Activated T-cell treated with anti-CD3 and anti-CD28 coated beads, Interleukin-2, amount 50 U/mL, for 48 hours (primary cell): ENCODE measurements at regions not wholly inside any gene's neighbourhood (a gene's known extent, or its start where the extent isn't known, plus 50 kb on each side); places are given as distances from the start of the nearest gene placed in this dataset.
"Not testable (repeated sequence)": the region's sequence is repeated elsewhere in the genome, so short reads cannot be mapped to it uniquely, and the experiment has no call there.

Source experiments
- DNase-seq, 2 experiments: peaks; one replicate each; pipeline ENCODE4 v3.0.0-alpha.2; 2020

DNA sequence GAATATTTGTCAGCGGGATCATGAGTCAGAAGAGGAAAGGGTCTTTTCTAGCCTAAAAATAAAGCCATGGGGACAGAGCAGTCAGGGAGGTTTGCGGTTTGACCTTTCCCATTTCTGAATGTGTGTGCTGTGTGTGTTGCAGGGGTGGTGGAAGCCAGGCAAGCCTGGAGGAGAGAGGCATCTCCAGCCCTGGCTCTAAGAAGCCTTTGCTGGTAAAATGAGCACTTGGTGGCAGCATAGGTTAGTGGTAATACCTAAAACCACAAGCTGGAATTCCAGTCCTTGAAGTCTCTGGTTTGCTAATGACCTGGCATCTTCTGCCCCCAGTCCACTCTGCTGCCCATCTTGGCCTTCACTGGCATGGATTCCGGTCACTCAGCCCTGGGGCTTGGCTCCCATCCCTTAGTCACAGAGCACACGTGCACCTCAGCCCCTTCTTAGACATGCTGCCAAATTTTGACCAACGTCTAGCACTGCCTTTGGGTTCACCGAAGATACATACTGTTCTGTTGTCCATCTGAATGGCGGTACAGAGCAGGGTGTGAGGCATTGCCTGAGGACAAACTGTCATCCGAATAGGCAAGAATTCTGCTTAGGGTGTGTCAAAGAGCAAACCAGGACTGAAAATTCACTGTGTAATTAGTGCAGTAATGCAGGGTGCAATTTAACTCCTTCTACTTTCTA, 52.7 kb downstream of the KCNA5 start:
- no peak for DNase-seq

DNA sequence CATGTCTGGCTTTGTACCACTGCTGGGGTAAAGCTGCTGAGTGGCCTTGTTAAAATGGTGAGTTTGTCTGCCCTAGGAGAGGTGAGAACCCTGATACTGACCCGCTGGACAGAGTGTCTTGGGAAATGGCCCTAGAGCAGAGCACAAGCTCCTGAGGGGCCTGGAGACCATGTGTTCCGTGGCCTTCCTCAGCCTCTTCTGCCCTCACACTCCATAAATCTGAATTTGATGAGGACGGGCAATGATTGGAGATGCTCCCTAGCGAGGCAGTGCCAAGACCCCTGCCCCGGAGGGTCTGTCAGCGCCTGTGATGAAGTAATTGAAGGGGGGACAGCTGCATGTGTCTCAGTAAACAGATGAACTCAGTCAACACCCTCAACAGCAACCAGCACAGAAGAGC, 54.1 kb downstream of the KCNA5 start:
- no peak for DNase-seq

DNA sequence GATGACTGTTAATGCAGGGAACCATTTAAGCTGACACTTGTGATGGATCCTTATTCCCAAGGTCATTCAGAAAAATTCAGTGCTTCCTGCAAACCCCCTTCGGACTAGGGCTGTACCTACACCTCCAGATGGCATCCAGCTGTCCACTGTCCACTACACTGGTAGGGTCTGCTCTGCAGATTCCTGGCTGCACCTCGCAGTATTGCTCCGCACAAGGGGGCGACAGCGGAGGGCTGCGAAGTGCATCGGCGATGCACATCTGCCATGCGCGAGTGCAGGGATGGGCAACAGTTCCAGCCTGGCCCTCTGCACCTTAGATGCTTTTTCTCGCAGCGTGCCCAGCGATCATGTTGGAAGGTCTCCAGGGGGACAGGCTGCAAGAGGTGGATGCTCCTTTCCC, 55.5 kb downstream of the KCNA5 start:
- no peak for DNase-seq

DNA sequence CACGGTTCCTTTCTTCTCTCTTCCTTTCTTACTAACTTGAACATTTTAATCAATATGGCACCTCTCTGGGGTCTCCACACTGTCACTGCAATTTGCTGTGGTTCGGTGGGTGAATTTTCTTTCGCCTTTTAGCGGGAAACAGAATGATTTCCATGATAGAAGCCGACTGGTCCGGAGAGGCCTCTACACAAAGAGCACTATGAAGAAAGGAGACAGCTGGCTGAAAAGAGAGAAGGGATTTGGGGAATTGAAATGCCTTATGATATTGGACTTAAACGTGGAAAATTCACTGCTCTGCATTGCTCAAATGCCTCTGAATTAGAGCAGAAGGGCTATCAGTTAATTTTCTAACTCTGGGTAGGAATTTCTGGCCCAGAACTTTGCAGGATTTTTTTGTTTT, 55.9 kb downstream of the KCNA5 start:
- DNase-seq, result no peak

DNA sequence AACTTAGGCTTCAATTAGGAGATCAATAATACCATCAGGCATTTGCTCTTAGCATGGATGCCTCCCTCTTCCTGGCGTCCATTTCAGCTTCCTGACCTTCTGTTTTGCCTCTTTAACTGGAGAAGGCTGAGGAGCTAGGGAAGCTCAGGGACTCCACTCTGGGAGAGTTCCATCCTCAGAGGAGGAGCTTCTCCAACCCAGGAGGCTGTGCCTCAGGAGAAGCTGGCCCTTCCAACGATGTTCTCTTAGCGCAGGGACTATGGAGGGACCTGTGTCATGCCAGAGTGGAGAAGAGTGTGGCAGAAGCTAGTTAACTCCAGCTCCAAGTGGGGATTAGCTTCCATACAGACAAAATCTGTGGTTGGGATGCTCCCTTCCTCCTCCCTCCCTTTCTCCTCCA, 58.0 kb downstream of the KCNA5 start:
- DNase-seq, result no peak

DNA sequence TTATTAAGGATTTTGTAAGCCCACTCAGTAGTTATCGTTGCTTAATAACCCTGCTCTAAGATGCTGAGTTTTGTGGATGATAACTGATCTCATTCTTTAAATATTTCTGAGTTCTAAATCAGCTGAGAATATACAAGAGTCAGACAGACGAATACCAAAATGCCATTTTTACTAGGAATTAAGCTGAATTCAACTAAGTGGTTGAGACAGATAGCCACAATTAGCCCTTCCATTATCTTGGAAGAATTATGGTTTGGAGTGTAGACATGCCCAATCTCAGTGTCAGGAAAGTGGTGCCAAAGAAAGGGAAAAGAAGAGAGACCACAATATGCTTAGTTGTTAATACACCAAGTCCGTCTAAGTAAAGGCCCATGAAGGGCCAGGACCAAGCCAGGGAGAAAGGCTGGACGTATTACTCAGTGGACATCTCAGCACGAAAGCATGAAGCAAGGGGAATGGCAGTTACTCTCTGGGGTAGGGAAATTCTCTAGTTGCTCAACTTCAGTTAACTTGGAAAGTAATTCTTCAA, 58.6 kb downstream of the KCNA5 start:
- DNase-seq, result no peak

DNA sequence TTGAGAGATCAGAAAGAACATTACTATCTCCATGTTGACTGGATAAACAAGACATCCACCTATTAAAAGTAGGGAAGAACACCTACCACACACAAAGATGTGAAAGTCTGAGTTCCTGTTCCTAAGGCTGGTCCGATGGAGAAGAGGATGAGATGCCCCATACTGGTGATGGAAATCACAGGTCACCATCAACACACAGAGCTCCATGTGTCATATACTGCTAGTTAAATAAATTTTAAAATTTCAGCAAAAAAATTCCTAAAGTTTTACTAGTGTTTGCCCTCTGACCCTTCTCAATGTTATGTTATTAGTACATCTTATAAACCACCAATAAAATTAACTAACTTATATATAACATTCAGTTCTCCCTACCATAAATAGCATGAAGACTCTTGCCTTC, 59.1 kb downstream of the KCNA5 start:
- DNase-seq, result no peak

DNA sequence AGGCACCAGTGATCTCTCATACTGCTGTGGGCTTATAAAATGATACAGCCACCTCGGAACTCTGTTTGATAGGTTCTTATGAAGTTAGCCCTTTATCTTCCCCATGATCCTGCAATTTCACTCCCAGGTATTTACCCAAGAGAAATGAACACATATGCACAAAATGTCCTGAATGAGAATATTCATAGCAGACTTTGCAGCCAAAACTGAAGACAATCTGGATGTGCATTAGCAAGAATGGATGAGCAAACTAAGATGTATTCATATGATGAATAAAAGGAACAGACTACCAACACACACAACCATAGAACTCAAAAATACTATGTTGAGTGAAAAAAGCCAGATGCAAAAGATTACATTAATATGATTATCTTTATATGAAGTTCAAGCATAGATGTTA, 66.7 kb downstream of the KCNA5 start:
- DNase-seq, result no peak

DNA sequence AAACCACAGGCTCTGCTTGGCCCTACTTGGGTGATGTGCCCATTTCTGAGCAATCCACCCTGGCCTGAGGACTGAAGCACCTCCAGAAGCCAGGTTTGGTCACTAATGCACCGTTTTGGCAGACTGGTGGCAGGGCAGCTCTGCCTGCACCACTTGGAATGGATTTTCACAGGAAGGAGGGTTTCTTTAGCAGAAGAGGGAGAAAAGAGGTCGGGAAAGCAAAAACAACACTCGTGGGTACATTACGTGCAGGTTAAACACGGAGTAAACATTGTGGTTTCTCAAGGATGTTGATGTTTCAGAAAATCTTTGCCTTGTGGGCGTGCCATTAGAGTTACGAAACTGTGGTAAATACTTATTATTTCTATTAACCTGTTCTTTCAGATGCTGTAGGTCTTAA, 70.8 kb downstream of the KCNA5 start:
- DNase-seq, result no peak

DNA sequence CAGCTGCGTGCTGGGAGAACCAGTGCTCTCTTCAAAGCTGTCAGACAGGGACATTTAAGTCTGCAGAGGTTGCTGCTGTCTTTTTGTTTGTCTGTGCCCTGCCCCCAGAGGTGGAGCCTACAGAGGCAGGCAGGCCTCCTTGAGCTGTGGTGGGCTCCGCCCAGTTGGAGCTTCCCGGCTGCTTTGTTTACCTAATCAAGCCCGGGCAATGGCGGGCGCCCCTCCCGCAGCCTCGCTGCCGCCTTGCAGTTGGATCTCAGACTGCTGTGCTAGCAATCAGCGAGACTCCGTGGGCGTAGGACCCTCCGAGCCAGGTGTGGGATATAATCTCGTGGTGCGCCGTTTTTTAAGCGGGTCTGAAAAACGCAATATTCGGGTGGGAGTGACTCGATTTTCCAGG, 78.1 kb downstream of the KCNA5 start:
- not testable (repeated sequence) for DNase-seq

DNA sequence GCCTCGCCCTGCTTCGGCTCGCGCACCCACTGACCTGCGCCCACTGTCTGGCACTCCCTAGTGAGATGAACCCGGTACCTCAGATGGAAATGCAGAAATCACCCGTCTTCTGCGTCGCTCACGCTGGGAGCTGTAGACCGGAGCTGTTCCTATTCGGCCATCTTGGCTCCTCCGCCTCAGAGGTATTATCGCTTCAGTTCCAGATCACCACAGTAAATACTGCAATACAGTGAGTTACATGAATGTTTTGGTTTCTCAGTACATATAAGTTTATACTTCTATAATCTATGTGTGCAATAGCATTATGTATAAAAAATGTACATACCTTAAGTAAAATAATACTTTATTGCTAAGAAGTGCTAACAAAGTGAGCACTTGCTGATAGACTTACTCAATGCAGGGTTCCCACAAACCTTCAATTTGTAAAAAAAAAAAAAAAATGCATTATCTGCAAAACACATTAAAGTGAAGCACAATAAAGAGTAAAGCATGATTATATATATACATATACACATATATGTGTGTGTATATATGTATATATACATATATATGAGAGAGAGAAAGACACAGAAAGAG, 78.7 kb downstream of the KCNA5 start:
- not testable (repeated sequence) for DNase-seq

DNA sequence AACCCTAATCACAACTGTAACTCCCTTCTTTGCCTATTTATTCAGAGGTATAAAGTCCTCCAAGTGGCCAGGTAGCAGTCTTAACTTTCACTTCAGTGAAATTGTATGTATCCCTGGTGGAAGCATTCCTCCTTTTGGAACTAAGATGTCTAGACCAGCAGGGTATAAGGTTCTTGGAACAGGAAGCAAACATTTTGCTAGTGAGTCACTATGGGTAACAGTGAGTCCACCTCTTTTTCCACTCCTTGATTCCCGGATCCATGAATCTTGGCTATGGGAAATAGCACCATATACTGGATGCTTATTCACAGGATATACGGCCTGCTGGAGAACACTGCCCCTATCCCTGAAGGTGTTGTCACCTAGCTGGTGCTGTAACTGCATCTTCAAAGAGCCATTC, 80.2 kb downstream of the KCNA5 start:
- no peak for DNase-seq

DNA sequence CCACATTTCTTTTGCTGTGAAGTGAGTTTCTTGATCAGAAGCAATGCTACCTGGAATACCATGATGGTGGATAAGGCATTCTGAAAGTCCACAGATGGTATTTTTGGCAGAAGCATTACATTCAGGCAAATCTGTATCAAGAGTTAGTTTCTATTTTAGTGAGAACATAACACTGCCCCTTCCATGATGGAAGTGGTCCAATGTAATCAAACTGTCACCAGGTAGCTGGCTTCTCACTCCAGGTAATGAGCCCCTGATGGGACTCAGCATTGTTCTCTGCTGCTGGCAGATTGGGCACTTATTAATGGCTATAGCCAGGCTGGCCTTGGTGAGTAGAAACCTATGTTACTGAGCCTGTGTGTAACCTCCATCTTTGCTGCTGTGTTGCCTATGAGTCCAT, 80.7 kb downstream of the KCNA5 start:
- DNase-seq, result no peak

DNA sequence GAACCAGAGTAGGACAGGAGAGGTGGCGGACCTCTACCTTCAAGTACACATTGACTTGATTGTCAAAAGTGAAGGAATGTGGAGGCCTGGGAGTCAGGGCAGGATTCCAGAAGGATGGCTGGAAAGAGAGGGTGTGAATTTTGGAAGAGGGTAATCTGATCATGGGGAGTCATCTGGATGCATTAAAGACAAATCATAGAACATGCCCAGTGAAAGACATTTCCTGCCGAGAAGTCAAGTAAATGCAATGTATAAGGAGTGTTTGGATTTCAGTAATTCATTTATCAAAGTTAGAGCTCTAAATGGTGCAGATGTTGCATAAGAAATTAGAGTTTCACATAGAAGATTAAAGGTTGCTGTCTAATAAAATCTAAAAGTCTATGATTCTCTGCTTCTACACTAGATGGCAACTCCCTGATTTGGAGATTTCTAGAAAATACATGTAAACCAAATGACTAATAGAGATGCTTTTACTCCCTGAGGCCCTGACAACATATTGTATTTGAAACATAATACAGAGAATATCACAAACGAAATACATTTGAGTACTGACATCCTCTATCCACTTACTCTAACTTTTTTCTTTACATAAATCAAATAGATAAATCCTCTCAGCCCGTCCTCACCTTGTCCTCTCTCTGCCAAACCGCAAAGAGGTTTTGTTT, 91.3 kb downstream of the KCNA5 start:
- DNase-seq, result no peak

DNA sequence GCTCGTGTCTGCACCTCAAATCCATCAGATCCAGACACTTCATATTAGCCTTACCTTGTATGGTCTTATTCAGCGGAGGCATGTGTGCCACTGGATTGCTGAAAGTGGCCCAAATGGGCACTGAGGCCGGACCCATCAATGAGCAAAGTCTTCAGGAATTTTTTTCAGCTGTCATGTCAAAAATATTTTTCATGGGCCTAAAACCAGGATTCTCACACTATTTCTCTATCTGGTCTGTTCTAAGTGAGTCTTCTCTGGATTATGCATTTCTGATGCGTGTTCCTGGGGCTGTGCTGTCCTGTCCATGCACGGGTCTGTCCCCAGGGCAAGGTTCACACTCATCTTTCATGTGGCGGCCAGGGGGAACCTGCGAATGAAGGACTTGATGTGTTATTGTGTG, 94.6 kb downstream of the KCNA5 start:
- no peak for DNase-seq

DNA sequence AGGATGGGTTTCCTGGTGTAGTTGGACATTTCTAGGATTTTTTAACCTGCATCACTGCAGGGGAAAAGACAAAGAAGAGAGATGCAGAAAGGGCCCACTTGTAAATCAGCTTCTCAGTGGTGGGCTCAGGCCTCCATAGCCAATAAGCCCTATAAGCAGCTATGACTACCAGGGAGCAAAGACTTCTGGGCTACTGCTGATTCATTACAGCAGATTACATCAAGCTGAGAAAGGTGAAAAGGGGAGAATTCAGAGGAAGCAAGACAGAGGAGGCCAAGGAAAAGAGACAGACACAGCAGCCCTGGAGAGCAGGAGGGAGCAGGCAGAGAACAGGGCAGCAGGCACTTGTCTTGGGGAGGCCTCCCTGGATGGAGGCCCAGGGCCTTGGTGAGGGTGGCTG, 95.2 kb downstream of the KCNA5 start:
- no peak for DNase-seq

DNA sequence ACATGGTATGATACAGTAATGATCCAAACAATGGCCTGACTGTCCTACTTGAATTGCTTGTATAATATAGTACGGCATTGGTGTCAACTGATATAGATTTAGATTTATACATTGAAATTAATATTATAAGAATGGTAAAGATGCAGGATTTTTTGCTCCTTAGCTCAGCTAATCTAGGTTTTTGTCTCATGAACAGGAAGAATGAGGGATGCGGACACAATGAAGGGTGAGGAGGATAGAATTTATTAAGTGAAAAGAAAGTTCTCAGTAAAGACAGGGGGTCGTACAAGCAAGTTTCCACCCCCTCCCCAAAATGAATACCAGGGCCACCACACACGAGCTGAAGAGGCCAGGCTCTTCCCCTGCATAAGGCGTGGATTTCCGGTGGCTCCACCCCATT, 96.1 kb downstream of the KCNA5 start:
- DNase-seq, result no peak

DNA sequence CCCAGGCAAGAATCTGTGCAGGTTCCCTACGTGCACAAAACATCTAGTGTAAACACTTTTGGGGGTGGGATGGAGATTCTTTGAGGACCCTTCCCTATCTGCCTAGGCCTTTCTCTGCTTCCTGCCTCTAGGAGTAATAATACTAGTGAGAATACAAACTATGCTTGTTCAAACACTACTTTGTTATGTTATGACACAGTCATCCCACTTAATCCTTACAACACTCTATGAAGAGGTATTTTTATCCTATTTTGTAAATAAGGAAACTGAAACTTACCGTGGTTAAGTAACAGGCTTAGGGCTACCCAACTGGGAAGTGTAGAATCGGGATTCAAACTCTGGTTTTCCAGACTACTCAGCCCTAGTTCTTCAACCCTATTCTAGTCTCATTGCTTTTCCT, 96.5 kb downstream of the KCNA5 start:
- DNase-seq, result no peak

DNA sequence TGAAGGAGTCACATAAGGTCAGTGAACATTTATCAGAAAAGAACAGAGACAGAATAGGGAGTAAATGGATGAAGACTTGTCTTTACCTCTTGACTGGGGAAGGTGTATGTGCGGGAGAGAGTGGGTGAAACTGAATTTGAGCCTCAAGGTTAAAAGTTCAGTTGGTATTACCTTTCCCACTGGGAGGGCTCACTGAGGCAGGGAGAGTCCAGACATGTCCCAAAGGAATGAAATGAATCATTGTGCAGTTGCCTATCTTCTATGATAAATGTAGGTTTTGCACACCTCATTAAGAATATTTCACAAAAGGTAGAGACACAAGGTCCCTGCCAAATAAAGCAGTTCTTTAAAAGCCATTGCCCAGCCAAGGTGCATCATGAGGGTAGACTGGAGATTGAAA, 105.2 kb downstream of the KCNA5 start:
- DNase-seq, result no peak

DNA sequence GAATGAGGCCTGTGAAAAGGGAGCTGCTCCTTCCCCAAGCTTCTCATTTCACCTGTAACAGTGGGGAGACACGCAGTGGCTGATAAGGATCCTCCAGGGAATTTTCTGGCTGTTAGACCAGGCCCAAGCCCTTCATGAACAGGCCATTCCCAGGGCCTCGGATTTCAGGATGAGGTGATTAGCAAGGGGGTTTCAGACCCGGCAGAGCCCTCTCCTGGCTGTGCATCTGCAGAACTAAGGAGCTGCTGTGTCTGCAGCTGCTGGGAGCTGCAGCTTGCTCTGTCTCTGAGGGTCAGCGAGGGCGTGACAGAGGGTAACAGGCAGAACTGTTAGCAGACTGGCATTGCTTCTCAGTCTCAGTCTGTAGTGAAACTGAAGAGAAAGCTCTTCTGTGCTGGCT, 110.4 kb downstream of the KCNA5 start:
- DNase-seq, result no peak

DNA sequence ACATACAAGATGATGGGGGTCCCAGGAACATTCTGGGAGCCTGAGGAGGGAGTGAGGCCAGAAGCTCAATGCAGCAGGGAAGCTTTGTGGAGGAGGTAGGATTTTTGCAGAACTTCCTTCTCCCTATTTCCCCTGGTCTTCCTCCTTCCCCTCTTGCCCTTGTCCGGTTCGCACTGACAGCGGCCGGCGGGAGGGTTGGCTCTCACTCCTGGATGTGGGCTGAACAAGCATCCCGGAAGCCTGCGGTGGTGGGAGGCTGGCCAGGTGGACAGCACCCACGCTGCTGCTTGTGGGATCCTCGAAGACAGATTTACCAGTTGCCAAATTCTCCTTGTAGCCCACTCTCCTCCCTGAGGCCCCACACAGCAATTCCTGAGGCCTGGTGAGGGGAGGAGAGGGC, 112.2 kb downstream of the KCNA5 start:
- DNase-seq, result no peak

DNA sequence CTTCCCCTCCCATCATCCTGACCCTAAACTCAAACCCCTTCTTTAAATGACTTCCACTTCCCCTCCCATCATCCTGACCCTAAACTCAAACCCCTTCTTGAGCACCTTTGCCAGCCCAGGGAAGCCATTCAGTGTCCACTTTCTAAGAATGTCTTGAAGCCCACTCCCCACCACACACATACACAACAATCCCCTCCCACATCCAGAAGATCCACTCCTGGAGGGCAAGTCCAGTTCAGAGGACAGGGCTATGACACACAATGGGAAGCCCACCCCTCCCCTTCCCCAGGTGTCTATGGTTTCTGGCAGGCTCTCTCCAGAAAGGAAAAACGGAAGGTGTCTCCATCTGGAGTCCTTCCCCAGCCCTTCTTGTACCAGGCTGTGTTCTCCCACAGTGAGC, 117.1 kb downstream of the KCNA5 start:
- DNase-seq, result no peak

DNA sequence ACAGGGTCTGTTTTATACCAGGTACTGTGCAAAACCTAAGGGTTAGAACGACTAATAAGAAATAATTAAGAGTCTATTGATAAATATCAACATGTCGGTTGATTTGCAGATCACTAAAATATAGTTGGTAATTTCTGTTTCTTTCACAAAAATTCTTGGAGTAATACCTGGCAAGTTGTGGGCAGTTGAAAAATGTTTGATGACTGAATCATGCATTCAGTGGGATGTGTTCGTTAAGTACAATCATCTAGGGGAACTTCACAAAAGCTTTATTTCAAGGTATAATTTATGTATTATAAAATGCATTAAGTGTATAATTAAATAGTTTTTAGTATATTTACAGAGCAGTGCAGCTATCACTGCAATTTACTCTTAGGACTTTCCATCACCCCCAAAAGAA, 120.0 kb downstream of the KCNA5 start:
- no peak for DNase-seq

DNA sequence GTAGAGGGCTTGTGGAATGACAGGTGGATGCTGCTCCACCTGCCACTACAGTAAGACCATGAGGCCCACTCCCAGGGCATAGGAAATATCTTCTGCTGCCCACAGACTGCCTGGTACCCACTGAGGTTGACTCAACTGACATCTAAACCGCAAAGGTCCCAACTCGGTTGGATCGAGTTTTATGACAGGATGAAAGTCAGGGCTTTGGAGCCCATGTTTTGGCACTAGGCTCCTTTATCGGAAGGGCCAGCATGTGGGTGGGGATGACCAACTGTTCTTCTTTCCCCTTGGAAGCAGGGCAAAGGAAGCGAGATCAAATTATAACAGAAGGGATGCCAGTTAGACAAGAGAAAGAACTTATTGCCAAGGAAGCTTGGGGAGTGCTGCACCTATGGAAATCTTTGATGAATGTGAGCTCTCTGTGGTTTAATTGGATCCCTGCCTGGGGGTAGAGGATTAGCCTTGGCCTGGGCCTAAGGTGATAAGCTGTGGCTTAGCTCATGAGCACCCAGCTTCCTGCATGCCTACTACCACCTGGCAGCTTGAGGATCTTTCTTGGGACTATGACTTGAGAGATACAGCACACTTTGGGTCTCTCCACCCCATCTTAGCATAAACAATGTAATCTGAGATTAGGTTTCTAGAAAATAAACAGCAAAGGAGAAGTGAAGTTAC, 121.8 kb downstream of the KCNA5 start:
- DNase-seq, result no peak
